ENCODE measurements at regions not wholly inside any gene's neighbourhood (a gene's known extent, or its start where the extent isn't known, plus 50 kb on each side); places are given as distances from the start of the nearest gene placed in this dataset.

DNA sequence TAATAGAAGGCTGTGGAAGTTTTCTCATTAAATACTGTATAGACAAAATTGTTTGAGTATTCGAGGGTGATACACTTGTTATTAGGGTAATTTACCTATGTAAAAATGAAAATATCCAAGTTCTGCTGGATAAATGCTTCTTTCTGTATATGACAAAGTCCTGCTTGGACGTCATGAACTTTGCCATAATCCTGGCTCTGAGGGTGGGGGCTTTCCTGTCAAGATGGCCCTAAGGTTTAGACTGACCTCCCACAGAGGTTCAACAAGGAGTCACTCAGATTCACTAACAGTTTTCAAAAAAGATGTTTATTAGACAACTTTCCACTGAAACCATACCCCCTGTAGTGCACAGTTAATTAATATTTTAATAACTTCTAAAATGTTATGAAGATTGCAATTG is 52.5 kb upstream of the NABP1 start:
- TF ChIP-seq, protein P1, sequence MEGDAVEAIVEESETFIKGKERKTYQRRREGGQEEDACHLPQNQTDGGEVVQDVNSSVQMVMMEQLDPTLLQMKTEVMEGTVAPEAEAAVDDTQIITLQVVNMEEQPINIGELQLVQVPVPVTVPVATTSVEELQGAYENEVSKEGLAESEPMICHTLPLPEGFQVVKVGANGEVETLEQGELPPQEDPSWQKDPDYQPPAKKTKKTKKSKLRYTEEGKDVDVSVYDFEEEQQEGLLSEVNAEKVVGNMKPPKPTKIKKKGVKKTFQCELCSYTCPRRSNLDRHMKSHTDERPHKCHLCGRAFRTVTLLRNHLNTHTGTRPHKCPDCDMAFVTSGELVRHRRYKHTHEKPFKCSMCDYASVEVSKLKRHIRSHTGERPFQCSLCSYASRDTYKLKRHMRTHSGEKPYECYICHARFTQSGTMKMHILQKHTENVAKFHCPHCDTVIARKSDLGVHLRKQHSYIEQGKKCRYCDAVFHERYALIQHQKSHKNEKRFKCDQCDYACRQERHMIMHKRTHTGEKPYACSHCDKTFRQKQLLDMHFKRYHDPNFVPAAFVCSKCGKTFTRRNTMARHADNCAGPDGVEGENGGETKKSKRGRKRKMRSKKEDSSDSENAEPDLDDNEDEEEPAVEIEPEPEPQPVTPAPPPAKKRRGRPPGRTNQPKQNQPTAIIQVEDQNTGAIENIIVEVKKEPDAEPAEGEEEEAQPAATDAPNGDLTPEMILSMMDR (conservative IDR thresholded peaks at IDR 0.05 in 1 of 2, IDR thresholded peaks at IDR 0.05 in 1 of 2; ENCODE audit: low read depth in 1 of 2, low read length in 2 of 2): no peak
- no peak for TF ChIP-seq EZH2 (IDR thresholded peaks at IDR 0.05; ENCODE audit: low read length, missing control alignments)
